MCF 10A (cell line): ENCODE measurements at regions not wholly inside any gene's neighbourhood (a gene's known extent, or its start where the extent isn't known, plus 50 kb on each side); places are given as distances from the start of the nearest gene placed in this dataset.

Experiments
- BruUV-seq: library from RNA; stranded (reverse); fragments of 400-500 nt; replicated peaks from 2 replicates; lab custom pipeline; 2021; lab: Mats Ljungman, UMichigan
- CTCF ChIA-PET: fragments of 300-600 bp; sonication (Branson Sonifier 250); formaldehyde crosslinking; extraction: SDS; loops from one replicate; lab custom pipeline; 2021; ENCODE audit warnings: antibody characterized with exemption, inconsistent platforms; lab: Yijun Ruan, JAX
- POLR2A ChIA-PET: fragments of 300-600, 350-650 bp; sonication (Branson Sonifier 250); formaldehyde crosslinking; extraction: SDS; loops from one replicate; lab custom pipeline; 2020; ENCODE audit warnings: antibody characterized with exemption, inconsistent platforms; lab: Yijun Ruan, JAX
- DNase-seq: peaks from one replicate; pipeline ENCODE4 v3.0.0-alpha.2; 2018; ENCODE audit not compliant: unreplicated experiment
- H3K27ac Mint-ChIP-seq: one replicate; pipeline ENCODE4 v1.8.0; 2022; ENCODE audit warnings: mild to moderate bottlenecking, low read depth, mixed read lengths; ENCODE audit not compliant: unreplicated experiment
- H3K27me3 Mint-ChIP-seq: one replicate; pipeline ENCODE4 v1.8.0; 2022; ENCODE audit warnings: mixed read lengths; ENCODE audit not compliant: insufficient read depth, unreplicated experiment
- H3K36me3 Mint-ChIP-seq: one replicate; pipeline ENCODE4 v1.8.0; 2022; ENCODE audit warnings: mild to moderate bottlenecking, moderate library complexity, mixed read lengths; ENCODE audit not compliant: insufficient read depth, unreplicated experiment
- H3K4me1 Mint-ChIP-seq: one replicate; pipeline ENCODE4 v1.8.0; 2022; ENCODE audit warnings: mixed read lengths; ENCODE audit not compliant: insufficient read depth, unreplicated experiment
- H3K4me3 Mint-ChIP-seq: one replicate; pipeline ENCODE4 v1.8.0; 2022; ENCODE audit warnings: mild to moderate bottlenecking, moderate library complexity, mixed read lengths; ENCODE audit not compliant: unreplicated experiment
- H3K9me3 Mint-ChIP-seq: one replicate; pipeline ENCODE4 v1.8.0; 2022; ENCODE audit warnings: mixed read lengths; ENCODE audit not compliant: unreplicated experiment
- CTCF ChIP-seq: fragments of 200-600 bp; IDR thresholded peaks from one replicate; pipeline ENCODE4 v1.8.0; 2022; ENCODE audit warnings: antibody characterized with exemption, mild to moderate bottlenecking; ENCODE audit not compliant: unreplicated experiment
- intact Hi-C: fragments of 100-400 bp; cut with micrococcal nuclease; formaldehyde crosslinking; loops from 2 replicates; pipeline ENCODE4 v1.14.1; 2022

- intact Hi-C loops = no loop called here
- POLR2A ChIA-PET = no interaction called here
- no TSS peak for BruUV-seq
These were observed 117.8 kb upstream of the PLXNA2 start for GRCh38 chr1:208362011-208362410.

GRCh38 chr1:208366559-208366958, 122.4 kb upstream of the PLXNA2 start:
- no peak for DNase-seq
- Mint-ChIP-seq H3K36me3 (no peaks in the 10 kb centered on the region), H3K27me3 (peaks cover 42% of the 10 kb centered on the region), H3K4me3 (no peak overlapping the region), H3K27ac (no peak overlapping the region), H3K4me1 (no peaks in the 10 kb centered on the region), H3K9me3 (no peaks in the 10 kb centered on the region)
- ChIA-PET CTCF (interaction anchor here (0.5 to 0.8 kb wide), 2 partner anchors 14 to 21 kb away, joined by 3 read pairs; no protein-coding TSS in a partner anchor), POLR2A (interaction anchor here (0.7 to 0.9 kb wide), 2 partner anchors 53 to 61 kb away, joined by 3 read pairs; no protein-coding TSS in a partner anchor)
- no TSS peak for BruUV-seq
- TF ChIP-seq CTCF = no peak
- intact Hi-C loops = no loop called here

More at GRCh38 chr1:208362011-208362410, 117.8 kb upstream of the PLXNA2 start:
- H3K27me3 Mint-ChIP-seq = peaks cover 59% of the 10 kb centered on the region
- DNase-seq = no peak
- H3K4me3 Mint-ChIP-seq = no peak overlapping the region
- no peaks in the 10 kb centered on the region for H3K4me1 Mint-ChIP-seq
- H3K36me3 Mint-ChIP-seq = no peaks in the 10 kb centered on the region
- H3K27ac Mint-ChIP-seq = no peak overlapping the region
- TF ChIP-seq CTCF = no peak
- CTCF ChIA-PET = interaction anchor here (0.7 to 0.8 kb wide), 2 partner anchors 371 to 840 kb away, joined by 3 read pairs; no protein-coding TSS in a partner anchor
- no peaks in the 10 kb centered on the region for H3K9me3 Mint-ChIP-seq

GRCh38 chr1:208369045-208369444, 124.9 kb upstream of the PLXNA2 start:
- ChIA-PET POLR2A (interaction anchor here (1.1 kb wide), 1 partner anchor 362 kb away, joined by 3 read pairs; no protein-coding TSS in a partner anchor), CTCF (interaction anchor here (0.7 kb wide), 1 partner anchor 16 kb away, joined by 3 read pairs; no protein-coding TSS in a partner anchor)
- Mint-ChIP-seq H3K27ac (no peak overlapping the region), H3K27me3 (peaks cover 17% of the 10 kb centered on the region), H3K4me1 (no peaks in the 10 kb centered on the region), H3K9me3 (no peaks in the 10 kb centered on the region), H3K4me3 (no peak overlapping the region), H3K36me3 (no peaks in the 10 kb centered on the region)
- DNase-seq = no peak
- intact Hi-C loops = no loop called here
- no TSS peak for BruUV-seq
- TF ChIP-seq CTCF = no peak

- no peak overlapping the region for H3K4me3 Mint-ChIP-seq
- no peak for DNase-seq
- TF ChIP-seq CTCF = no peak
- no peaks in the 10 kb centered on the region for H3K4me1 Mint-ChIP-seq
- no peaks in the 10 kb centered on the region for H3K9me3 Mint-ChIP-seq
- POLR2A ChIA-PET = interaction anchor here (1.1 kb wide), 1 partner anchor 362 kb away, joined by 3 read pairs; no protein-coding TSS in a partner anchor
- intact Hi-C loops = no loop called here
- no TSS peak for BruUV-seq
- H3K27ac Mint-ChIP-seq = no peak overlapping the region
- no peaks in the 10 kb centered on the region for H3K36me3 Mint-ChIP-seq
- CTCF ChIA-PET = no interaction called here
- peaks cover 16% of the 10 kb centered on the region for H3K27me3 Mint-ChIP-seq
These were observed 125.5 kb upstream of the PLXNA2 start for GRCh38 chr1:208369658-208370057.
